Ammon's horn (tissue), 1 donor: ENCODE measurements at regions not wholly inside any gene's neighbourhood (a gene's known extent, or its start where the extent isn't known, plus 50 kb on each side); places are given as distances from the start of the nearest gene placed in this dataset.

Experiments used
- DNase-seq: peaks from one replicate; pipeline ENCODE4 v3.0.0-alpha.2; 2016; ENCODE audit warnings: low spot score

DNA sequence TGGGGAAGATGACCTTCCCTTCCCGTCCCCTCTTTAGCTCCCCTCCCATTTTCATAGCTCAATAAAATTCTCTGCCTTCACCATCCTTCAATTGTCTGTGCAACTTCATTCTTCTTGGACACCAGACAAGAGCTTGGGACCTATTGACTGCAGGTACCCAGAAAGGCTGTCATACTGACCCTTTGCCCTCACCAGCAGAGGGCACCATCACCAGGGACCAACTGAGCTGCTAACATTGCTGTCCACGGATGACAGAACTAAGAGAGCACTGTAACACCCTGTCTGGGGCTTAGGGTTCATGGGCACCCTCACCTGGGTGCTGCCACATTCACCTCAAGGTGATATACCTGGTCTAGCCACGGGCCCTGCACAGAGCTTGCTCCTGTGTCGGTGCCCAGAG lies 141.3 kb upstream of the VCX3B start:
- DNase-seq, result no peak

DNA sequence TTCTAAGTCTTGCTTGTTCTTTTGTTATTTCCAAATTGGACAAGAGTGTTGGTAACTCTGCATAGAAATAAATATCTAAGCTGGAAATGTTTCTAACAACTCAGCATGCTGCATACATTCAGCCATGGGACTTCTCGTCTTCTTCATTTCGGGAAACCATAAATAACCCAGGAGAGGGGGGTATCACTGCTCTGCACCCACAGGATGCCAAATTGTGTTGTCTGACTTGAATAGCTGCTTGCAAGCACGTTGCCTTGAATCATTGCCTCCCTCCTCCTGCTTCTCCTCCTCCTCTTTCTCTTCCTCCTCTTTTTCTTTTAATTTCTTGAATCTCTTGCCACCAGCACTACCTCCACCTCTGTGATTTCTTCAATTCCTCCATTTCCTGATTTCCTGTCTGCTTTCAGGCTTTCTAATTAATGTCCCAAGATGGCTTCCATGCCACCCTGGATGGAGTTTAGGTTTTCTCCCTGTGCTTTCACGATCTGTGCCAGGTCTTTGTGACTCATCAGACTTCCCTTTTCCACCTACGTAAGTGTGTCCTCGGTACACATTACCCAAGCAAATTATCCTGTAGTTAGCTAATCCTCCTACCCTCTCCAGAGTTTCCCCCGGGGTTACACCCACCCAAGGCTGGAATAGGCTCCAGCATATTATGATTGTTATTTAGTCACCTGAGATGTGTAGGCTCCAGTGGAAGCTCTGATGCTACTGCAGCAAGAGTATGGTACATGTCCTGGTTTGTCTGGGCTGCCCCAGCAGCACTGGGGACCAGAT lies 122.6 kb upstream of the VCX3B start:
- peak; percentile 3 for DNase-seq

DNA sequence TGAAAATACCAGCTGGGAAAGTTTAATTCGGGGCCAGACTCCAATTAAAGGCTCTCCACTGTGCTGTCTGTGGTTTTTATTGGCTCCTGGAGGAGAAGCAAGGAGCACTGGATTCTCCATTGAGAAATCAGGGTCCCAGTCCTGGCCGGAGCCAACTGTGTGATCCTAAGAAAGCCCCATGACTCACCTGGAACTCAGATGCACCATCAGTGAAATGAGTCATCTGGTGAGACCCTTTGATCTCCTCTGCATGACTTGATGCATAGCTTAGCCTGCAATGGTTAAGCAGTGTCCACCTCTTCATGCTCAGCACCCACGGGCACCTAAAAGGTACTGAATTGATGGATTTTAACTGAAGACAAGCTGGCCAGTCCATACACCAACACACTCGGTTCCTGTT lies 119.2 kb upstream of the VCX3B start:
- no peak for DNase-seq

DNA sequence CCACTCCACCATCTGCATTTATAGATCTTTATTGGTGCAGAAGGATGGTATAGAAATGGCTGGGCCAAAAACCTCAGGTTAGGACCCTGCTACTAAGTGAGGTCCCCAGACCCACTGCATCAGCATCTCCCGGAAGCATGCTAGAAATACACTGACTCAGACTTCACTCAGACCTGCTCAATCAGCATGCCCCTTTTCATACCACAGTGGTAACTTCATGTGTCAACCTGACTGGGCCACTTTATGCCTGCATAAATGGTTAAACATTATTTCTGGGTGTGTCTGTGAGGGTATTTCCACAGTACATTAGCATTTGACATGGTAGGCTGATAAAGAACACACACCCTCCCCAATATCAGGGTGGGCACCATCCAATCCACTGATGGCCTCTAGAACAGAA lies 118.6 kb upstream of the VCX3B start:
- no peak for DNase-seq

DNA sequence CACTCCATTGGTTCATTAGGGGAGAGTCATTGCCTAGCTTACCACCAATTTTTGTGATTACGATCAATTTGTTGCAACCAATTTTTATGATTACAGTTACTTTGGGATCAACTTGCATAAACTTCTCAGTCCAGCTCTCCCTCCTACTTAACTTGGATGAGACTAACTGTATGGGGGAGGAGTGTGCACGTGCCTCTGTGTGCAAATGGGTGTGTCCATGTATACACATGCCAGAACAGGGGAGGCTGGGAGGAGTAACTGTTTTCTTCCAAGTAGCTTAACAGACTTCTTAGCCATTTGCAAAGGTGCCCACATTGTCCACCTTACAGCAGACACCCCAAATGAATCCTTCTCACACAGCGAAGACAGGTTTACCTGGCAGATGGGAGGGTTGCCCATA lies 117.7 kb upstream of the VCX3B start:
- DNase-seq, result no peak

GRCh38 chrX:8349816-8350544 lies 114.7 kb upstream of the VCX3B start:
- no peak for DNase-seq

DNA sequence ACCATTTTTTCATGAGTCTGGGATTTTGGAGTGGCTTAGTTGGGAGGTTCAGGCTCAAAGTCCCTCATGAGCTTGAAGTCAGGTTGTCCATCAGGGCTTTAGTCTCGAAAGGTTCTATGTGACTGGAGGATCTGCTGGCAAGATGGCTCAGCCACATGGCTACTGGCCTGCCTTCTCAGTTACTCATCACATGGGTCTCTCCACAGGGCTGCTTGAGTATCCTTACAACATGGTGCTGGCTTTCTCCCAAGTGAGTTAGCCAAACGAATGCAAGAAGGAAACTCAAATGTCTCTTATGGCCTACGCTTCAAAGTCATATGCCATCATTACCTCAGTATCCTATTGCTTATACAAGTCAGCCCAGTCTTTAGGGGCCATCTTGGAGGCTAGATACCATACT lies 106.3 kb upstream of the VCX3B start:
- DNase-seq, result no peak

DNA sequence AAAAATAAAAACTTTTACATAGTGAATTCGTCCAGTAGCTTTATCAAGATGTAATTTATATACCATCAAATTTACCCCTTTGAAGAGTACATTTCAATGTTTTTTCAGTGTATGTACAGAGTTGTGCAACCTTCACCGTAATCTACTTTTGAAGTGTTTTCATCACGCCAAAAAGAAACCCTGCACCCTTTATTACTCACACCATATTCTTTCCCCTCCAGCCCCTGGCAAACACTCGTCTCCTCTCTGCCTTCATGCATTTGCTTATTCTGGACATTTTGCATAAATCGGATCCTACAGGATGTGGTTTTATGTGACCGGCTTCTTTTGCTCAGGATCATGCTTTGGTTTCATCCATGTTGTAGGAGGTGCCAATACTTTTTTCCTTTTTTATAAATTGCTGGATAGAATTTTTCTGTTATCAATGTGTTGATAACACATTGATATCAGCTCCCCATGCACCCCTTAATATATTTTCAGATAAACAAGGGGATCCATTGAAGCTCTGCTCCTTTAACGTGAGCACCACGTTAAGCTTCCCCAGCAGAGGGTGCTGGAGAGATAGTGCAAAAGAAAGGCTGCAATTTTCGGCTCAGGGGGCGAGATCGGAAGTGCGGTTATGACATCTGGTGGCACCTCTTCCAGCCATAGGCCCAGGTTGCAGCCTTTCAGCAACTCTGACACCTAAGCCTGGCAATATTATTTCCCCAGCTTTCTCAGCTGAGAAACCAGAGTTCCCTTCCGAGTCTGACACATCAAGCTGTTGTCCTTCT lies 100.1 kb upstream of the VCX3B start:
- no peak for DNase-seq

GRCh38 chrX:8366481-8366880 lies 98.1 kb upstream of the VCX3B start:
- DNase-seq, result no peak

- no peak for DNase-seq
Measured at GRCh38 chrX:8374041-8374825, 90.4 kb upstream of the VCX3B start.

- DNase-seq, result no peak
Measured at GRCh38 chrX:8377041-8377440, 87.6 kb upstream of the VCX3B start.

DNA sequence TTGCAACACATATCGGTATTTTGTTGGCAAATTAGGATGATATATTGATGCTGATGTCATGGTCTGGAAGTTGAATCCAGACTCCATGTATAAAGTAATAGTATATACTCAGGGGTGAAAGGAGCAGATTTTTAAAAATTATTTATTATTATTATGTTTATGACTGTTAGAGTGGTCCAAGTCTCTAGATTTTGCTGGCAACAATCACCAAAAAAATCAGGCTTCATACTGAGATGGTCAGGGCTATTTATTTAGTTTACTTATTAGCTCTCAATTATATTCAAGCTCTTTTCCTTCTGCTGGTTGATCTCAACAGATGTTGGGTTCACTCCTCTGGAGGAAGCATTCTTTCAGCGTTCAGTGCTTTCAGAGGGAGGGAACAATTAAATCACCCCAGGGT lies 73.9 kb upstream of the VCX3B start:
- no peak for DNase-seq

GRCh38 chrX:8403988-8404387 lies 60.6 kb upstream of the VCX3B start:
- DNase-seq, result no peak

- no peak for DNase-seq
Measured at GRCh38 chrX:8404471-8404870, 60.2 kb upstream of the VCX3B start.

GRCh38 chrX:8404926-8405325 lies 59.7 kb upstream of the VCX3B start:
- DNase-seq, result peak; percentile 1

DNA sequence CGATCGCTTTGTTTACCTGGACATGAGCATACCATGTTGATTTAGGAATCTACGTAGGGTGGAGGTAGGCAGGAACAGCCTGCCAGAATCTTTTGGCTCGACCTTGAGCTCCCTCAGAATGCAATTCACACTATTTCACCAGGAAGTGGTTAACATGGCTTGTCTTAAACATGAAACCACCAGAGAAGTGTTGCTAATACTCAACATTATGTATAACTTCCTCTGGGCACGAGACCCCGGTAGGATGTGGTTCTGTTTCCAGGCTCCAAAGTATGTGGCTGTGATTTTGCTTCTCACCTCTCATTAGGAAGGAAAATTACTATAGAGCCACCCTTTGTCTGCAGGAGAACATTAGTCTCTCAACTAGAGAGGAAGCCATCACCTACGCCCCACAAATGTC lies 59.0 kb upstream of the VCX3B start:
- no peak for DNase-seq

DNA sequence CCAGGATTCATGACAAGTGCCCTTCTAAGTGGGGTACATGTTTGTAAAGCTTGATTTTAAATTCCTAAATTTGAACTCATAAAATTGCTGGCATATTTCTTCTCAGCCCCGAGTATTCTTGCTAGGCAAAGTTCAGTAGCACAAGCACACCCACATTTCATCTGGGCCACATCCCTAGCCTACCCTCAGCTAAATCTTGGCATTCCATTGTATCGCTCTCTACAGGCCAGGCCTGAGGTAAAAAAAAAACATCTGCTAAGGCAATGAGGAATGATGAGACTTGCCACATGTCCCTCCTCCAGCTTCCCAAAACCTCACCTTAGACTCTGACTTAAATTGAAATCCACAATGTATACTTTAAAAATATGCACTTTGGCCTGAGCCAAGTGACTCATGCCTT lies 51.4 kb upstream of the VCX3B start:
- DNase-seq, result no peak
